ENCODE measurements at regions not wholly inside any gene's neighbourhood (a gene's known extent, or its start where the extent isn't known, plus 50 kb on each side); places are given as distances from the start of the nearest gene placed in this dataset.

GRCh38 chr11:26073646-26074045 is 258.3 kb upstream of the ANO3 start (continued):
- TF ChIP-seq ARID4B (CRISPR knock-in tag; IDR thresholded peaks at IDR 0.05; ENCODE audit: borderline replicate concordance) (no peak), IRF2 (CRISPR knock-in tag; IDR thresholded peaks at IDR 0.05; ENCODE audit: borderline replicate concordance, low read depth) (no peak), MAX (CRISPR knock-in tag; IDR thresholded peaks at IDR 0.05) (no peak), AFF4 (CRISPR knock-in tag; IDR thresholded peaks at IDR 0.05; ENCODE audit: borderline replicate concordance) (no peak)

GRCh38 chr11:26076233-26076990 is 255.5 kb upstream of the ANO3 start:
- POLR2A ChIA-PET: no interaction called here
- CTCF ChIA-PET: no interaction called here
- TF ChIP-seq CDX4 (CRISPR knock-in tag; IDR thresholded peaks at IDR 0.05; ENCODE audit: borderline replicate concordance) (no peak), ZNF219 (CRISPR knock-in tag; IDR thresholded peaks at IDR 0.05; ENCODE audit: borderline replicate concordance) (no peak), FOXJ3 (CRISPR knock-in tag; IDR thresholded peaks at IDR 0.05; ENCODE audit: borderline replicate concordance) (no peak), PRDM15 (CRISPR knock-in tag; IDR thresholded peaks at IDR 0.05) (no peak), ZNF425 (CRISPR knock-in tag; conservative IDR thresholded peaks at IDR 0.05) (no peak), GABPB1 (CRISPR knock-in tag; IDR thresholded peaks at IDR 0.05) (no peak), MYBL2 (CRISPR knock-in tag; IDR thresholded peaks at IDR 0.05) (no peak), TP53 (CRISPR knock-in tag; IDR thresholded peaks at IDR 0.05) (no peak), NR2C2 (CRISPR knock-in tag; IDR thresholded peaks at IDR 0.05) (no peak), AR (CRISPR knock-in tag; IDR thresholded peaks at IDR 0.05) (no peak), ATF1 (CRISPR knock-in tag; IDR thresholded peaks at IDR 0.05) (no peak), EMX1 (CRISPR knock-in tag; IDR thresholded peaks at IDR 0.05) (no peak)

More at GRCh38 chr11:26076233-26076990, 255.5 kb upstream of the ANO3 start:
- DNase-seq (ENCODE audit: low spot score) (no peak), ATAC-seq (no peak)
- Mint-ChIP-seq H3K4me3 (no peak overlapping the region), H3K4me1 (no peaks in the 10 kb centered on the region), H3K27ac (no peak overlapping the region), H3K9me3 (no peaks in the 10 kb centered on the region), H3K27me3 (ENCODE audit: low read depth) (no peaks in the 10 kb centered on the region), H3K36me3 (no peaks in the 10 kb centered on the region)
